ENCODE measurements at regions not wholly inside any gene's neighbourhood (a gene's known extent, or its start where the extent isn't known, plus 50 kb on each side); places are given as distances from the start of the nearest gene placed in this dataset.
A peak's percentile ranks its signal among the peaks of the same experiment; 100 is the strongest.

DNA sequence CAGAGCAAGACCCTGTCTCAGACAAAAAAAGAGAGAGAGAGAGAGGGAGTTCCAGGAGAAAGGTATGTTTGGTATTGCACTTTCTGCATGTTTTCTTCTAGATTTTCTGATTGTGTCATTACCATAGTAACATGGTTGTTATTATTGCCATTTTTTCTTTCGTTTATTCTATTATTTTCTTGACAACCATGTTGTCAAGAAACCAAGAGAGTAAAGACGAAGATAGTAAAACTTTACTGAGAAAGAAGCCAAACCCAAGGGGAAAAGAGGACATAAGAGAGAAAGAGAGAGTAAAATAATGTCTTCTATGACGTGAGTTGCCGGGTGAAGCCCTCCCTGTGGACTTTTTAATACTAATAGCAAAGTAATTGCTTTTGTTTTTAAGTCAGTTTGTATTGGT is 1186.0 kb upstream of the SEL1L start:
- no peak for DNase-seq (ENCODE audit: low spot score)

GRCh38 chr14:82720431-82720830 is 1186.8 kb upstream of the SEL1L start:
- DNase-seq (ENCODE audit: low spot score), result no peak

- DNase-seq (ENCODE audit: low spot score), result no peak
These were observed 1187.3 kb upstream of the SEL1L start for GRCh38 chr14:82720946-82721345.

GRCh38 chr14:82724316-82724715 is 1190.7 kb upstream of the SEL1L start:
- no peak for DNase-seq (ENCODE audit: low spot score)

GRCh38 chr14:82725213-82725612 is 1191.6 kb upstream of the SEL1L start:
- DNase-seq (ENCODE audit: low spot score), result no peak

GRCh38 chr14:82731526-82731925 is 1197.9 kb upstream of the SEL1L start:
- DNase-seq (ENCODE audit: low spot score), result no peak

DNA sequence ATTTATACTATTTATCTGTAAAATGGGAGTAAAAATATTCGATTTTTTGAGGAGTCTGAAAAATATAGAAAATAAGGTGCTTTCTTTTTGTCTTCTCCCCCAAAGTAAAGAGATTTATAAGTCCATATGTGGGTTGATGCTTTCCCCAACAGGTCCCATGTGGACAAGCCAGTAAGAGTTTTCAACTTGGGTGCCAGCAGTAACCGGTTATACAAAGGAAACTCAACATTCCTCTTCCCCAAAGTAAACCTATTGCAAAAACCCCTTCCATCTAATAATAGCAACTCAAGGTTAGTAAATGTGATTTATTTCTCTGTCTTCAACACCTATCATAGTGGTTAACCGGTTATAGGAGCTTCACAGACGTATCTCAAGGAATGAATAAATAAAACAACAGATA is 1206.9 kb upstream of the SEL1L start:
- no peak for DNase-seq (ENCODE audit: low spot score)

GRCh38 chr14:82755476-82755875 is 1221.8 kb upstream of the SEL1L start:
- DNase-seq (ENCODE audit: low spot score), result no peak

GRCh38 chr14:82755923-82756322 is 1222.3 kb upstream of the SEL1L start:
- DNase-seq (ENCODE audit: low spot score), result no peak

- DNase-seq (ENCODE audit: low spot score), result no peak
These were observed 1224.1 kb upstream of the SEL1L start for GRCh38 chr14:82757776-82758175.

DNA sequence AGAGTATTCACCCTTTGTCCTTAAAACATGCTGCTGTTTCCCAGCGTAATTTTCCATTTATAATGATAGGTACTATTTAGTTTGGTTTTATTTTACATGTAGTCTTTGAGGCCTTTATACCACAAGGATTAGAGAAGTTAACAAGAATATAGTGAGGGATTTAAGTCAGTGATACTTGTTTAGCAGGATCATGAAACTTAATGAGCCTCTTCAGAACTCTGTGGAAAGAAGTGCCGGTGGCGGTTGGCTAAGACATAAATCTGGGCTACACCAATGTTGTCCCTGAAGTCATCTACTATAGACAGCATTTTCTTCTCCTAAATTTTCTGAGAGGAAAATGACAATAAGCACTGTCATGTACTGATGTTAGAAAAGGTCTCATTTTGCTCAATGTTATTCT is 1226.0 kb upstream of the SEL1L start:
- no peak for DNase-seq (ENCODE audit: low spot score)

DNA sequence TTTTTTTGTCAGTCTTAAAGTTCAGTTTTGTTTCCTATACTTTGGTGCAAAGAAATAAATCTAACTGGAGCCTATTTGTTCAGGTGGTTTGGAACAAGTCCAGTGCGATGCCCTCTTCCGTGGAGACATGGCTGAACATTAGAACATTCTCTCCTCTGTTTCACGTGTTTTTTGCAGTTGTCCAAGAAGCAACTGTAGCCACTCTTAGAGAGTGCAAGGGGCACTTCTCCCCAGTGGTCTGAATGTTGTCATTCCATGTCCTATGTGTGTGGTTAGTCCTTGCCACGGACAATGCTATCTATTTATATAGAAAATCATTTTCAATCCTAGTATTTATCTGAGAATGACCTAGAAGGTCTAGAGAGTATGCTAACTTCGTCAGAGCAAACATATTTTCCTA is 1232.5 kb upstream of the SEL1L start:
- no peak for DNase-seq (ENCODE audit: low spot score)

DNA sequence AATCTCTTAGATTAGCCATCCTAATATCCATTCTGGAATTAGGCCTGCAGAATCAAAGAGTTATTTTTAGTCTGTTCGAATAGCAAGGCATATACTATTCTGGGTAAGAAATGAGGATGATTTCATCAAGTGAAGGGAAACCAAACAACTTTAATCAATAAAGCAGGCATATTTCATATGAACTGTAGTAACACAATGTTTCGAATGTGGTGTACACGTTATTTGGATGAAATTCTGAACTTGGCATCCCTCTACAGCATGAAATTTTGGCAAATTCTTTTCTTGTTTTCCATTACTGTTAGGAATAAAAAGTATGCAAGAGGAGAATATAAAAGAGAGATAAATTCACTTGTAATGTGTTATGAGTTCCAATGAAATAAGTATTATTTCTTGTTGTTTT is 1233.3 kb upstream of the SEL1L start:
- no peak for DNase-seq (ENCODE audit: low spot score)

- DNase-seq (ENCODE audit: low spot score), result no peak
These were observed 1243.3 kb upstream of the SEL1L start for GRCh38 chr14:82776958-82777357.

DNA sequence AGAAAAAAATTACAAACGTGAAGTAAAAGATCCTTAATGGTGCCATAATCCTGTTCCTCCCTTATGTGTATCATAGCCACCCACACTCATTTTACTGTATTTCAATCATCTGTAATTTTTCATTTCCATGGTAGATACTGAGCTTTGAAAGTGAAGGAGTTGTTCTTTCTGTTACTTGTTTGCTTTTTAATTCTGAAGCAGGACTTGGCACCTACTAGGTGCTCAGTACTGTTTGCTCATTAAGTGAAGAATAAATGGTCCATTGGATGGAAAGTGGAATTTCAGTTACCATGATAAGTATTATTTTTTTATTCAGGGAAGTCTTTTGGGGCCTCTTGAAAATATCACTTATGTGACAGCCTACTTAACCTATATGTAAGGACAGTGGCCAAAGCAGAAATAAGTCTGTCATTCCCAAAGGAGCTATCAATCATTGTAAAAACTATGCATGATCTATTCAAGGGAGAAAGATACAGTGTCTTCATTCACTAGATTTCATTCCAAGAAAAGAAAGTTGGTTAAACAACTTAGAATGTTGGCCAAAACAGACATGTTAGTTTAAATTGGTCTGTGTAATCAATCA is 1244.4 kb upstream of the SEL1L start:
- no peak for DNase-seq (ENCODE audit: low spot score)

GRCh38 chr14:82778601-82779000 is 1244.9 kb upstream of the SEL1L start:
- no peak for DNase-seq (ENCODE audit: low spot score)

DNA sequence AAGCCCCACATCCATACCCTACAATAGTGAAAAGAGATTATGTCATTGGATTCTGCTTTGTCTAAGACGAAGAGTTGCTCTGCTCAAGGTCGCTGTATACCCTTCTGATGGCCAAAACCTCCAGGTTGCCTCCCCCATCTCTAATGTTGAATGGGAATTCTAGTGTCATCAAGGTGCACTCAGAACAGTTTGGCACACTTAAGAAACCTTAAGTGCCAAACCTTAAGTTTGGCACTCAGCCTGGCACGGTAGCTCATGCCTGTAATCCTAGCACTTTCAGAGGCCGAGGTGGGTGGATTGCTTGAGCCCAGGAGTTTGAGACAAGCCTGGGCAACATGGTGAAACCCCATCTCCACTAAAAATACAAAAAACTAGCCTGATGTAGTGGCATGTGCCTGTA is 1245.6 kb upstream of the SEL1L start:
- DNase-seq (ENCODE audit: low spot score), result no peak

DNA sequence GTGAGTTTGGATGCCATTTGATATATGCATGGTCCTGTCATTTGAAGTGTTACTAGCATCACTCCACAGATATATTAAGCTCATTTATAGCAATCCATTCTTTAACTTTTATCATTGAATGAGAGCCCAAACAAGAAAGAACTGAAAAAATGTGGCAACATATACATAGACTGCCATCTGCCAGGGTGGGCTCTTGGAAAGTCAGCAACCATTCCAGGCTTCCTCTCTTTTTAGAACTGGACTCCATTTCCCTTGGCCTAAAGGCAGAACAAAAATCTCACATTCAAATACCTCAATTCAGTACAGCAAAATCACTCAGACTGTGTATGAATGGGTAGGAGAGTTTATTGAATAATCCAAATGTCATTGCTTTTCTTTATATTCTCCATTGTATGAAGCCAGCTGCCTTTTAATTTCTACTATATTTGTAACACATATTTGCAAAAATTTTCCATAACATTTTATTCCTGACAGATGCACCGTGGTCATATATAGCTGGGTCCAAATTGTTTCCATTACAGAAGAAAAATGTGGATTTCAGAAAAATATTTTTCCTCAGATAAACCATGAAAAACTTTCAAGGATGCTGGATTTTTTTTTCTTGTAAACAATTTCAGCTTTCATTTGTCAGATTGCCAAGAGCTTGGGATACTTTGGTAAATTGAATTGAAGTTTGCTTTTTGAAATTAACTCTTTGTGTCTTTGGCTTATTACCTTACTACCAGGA is 1252.3 kb upstream of the SEL1L start:
- no peak for DNase-seq (ENCODE audit: low spot score)

GRCh38 chr14:82786483-82786880 is 1252.8 kb upstream of the SEL1L start:
- DNase-seq (ENCODE audit: low spot score), result no peak

GRCh38 chr14:82796086-82796485 is 1262.4 kb upstream of the SEL1L start:
- DNase-seq (ENCODE audit: low spot score), result peak; percentile 51

GRCh38 chr14:82798276-82798675 is 1264.6 kb upstream of the SEL1L start:
- DNase-seq (ENCODE audit: low spot score), result no peak

DNA sequence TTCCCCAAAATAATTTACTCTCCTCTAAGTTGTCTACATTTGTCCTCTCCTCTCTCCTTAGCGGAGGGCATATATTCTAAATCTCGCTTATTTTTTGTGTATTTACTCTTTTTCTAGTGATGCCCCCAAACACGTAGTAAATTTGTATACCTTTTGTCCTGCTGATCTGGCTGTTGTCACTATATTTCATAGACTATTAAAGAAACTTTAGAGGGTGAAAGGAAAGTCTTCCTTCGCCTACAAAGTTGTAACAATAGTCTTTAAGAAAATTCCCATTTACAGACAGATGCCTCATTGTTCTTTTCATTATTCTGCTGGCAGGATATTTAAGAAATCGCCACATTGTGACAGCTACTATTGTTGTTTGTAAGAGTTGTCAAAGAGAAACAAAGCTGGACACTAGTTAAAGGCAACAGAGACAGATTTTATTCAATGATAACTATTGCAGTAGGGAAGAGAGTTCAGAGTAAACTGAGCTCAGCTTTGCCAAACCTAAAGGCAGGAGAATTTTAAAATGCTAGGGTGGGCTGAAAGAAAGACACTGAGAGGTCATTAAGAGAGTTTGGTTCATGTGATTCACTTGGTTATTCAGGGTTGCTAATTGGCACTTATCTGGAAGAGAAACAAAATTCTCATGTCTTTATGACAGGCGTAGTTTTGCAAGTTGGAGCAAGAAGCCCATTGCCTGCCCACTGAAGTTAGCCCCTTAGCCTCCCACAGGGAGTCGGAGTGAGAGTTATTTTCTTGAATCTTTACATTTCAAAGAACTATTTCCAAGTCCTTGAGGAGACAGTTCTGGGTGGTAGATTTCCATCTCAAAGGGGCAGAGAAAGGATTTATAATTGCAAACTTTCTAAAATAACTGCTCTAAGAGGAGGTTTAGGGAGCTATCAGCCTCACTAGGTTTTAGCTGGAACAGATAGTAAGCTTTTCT is 1272.5 kb upstream of the SEL1L start:
- DNase-seq (ENCODE audit: low spot score), result no peak

DNA sequence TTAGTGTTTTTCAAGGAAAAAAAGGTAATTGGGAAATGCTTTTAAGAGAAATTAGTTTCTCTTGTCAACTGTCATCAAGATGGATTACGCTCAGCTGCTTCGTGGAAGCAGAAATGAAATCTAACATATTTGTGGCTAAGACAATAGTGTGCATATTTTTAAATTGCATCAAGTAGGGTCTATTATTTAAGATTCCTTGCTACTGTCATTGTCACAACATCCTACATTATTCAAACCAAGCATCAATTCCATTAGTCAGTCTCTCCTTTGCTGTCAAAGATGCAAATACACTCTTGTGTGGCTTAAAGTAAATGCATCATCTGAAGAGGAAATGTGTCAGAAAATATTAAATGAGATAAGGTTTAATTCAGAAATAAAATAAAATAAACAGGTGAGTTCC is 1277.6 kb upstream of the SEL1L start:
- DNase-seq (ENCODE audit: low spot score), result no peak
